IMR-90 (cell line): ENCODE measurements at regions not wholly inside any gene's neighbourhood (a gene's known extent, or its start where the extent isn't known, plus 50 kb on each side); places are given as distances from the start of the nearest gene placed in this dataset.

ENCODE experiments used
- ATAC-seq: fragments of 200-7000 bp; cut with Tn5 transposase; 2 replicates; pipeline ENCODE4 v1.9.1; 2020; ENCODE audit warnings: low read depth, mild to moderate bottlenecking, moderate library complexity
- BruUV-seq: library from RNA; stranded (reverse); fragments of 400-500 nt; replicated peaks from 2 replicates; lab custom pipeline; 2021; lab: Mats Ljungman, UMichigan
- CTCF ChIA-PET: fragments of 300-600 bp; formaldehyde crosslinking; extraction: SDS; loops from one replicate; lab custom pipeline; 2021; ENCODE audit warnings: antibody characterized with exemption; lab: Yijun Ruan, JAX
- POLR2A ChIA-PET: fragments of 300-600 bp; sonication (Branson Sonifier 250); formaldehyde crosslinking; loops from one replicate; lab custom pipeline; 2022; ENCODE audit warnings: antibody characterized with exemption; ENCODE audit not compliant: unreplicated experiment; lab: Charles Lee
- DNase-seq: peaks from one replicate; pipeline ENCODE4 v3.0.0; 2013
- H2AFZ ChIP-seq: replicated peaks from 2 replicates; pipeline ENCODE3; 2013; ENCODE audit warnings: low read length, mild to moderate bottlenecking; ENCODE audit not compliant: poor library complexity
- H2AK5ac ChIP-seq: 2 replicates; pipeline ENCODE4 v1.6.1; 2013; ENCODE audit warnings: low read depth, low read length, inconsistent platforms
- H2AK9ac ChIP-seq: replicated peaks from 2 replicates; pipeline ENCODE3; 2013; ENCODE audit warnings: mild to moderate bottlenecking, low read depth, low read length, moderate library complexity; ENCODE audit not compliant: poor library complexity
- H2BK120ac ChIP-seq: 2 replicates; pipeline ENCODE4 v1.6.1; 2013; ENCODE audit warnings: low read depth, low read length, inconsistent platforms
- H2BK15ac ChIP-seq: 3 replicates; pipeline ENCODE4 v1.6.1; 2013; ENCODE audit warnings: low read depth, low read length, inconsistent platforms
- H2BK20ac ChIP-seq: 2 replicates; pipeline ENCODE4 v1.6.1; 2013; ENCODE audit warnings: low read depth, mild to moderate bottlenecking, inconsistent platforms, low read length, moderate library complexity
- H2BK5ac ChIP-seq: 2 replicates; pipeline ENCODE4 v1.6.1; 2013; ENCODE audit warnings: mild to moderate bottlenecking, low read depth, low read length, inconsistent platforms; ENCODE audit not compliant: poor library complexity, severe bottlenecking
- H3K14ac ChIP-seq: replicated peaks from 2 replicates; pipeline ENCODE4 v1.6.1; 2013; ENCODE audit warnings: low read depth, low read length, inconsistent platforms
- H3K18ac ChIP-seq: 2 replicates; pipeline ENCODE4 v1.6.1; 2013; ENCODE audit warnings: low read depth, low read length, control low read depth
- H3K23ac ChIP-seq: 2 replicates; pipeline ENCODE4 v1.6.1; 2013; ENCODE audit warnings: low read depth, low read length, inconsistent platforms
- H3K27ac ChIP-seq: 2 replicates; pipeline ENCODE4 v1.5.1; 2013; ENCODE audit warnings: mild to moderate bottlenecking, control low read depth, low read length; ENCODE audit not compliant: insufficient read depth
- H3K27me3 ChIP-seq: 2 replicates; pipeline ENCODE4 v1.6.1; 2013; ENCODE audit warnings: low read length; ENCODE audit not compliant: control insufficient read depth, insufficient read depth
- H3K36me3 ChIP-seq: 2 replicates; pipeline ENCODE4 v1.6.1; 2013; ENCODE audit warnings: low read length, mixed read lengths; ENCODE audit not compliant: control insufficient read depth, insufficient read depth
- H3K4ac ChIP-seq: 2 replicates; pipeline ENCODE4 v1.6.1; 2013; ENCODE audit warnings: low read depth, low read length, inconsistent platforms
- H3K4me1 ChIP-seq: 2 replicates; pipeline ENCODE4 v1.6.1; 2013; ENCODE audit warnings: low read length, mixed read lengths; ENCODE audit not compliant: control insufficient read depth, insufficient read depth
- H3K4me2 ChIP-seq: 2 replicates; pipeline ENCODE4 v1.6.1; 2013; ENCODE audit warnings: low read depth, mild to moderate bottlenecking, control low read depth, low read length, moderate library complexity
- H3K4me3 ChIP-seq: 2 replicates; pipeline ENCODE4 v1.5.1; 2013; ENCODE audit warnings: low read depth, mild to moderate bottlenecking, control low read depth, low read length, moderate library complexity; ENCODE audit not compliant: insufficient read depth
- H3K56ac ChIP-seq: 2 replicates; pipeline ENCODE4 v1.6.1; 2013; ENCODE audit warnings: low read length, inconsistent platforms; ENCODE audit not compliant: insufficient read depth; ENCODE audit errors: extremely low read depth
- H3K79me1 ChIP-seq, 2 experiments: 2 replicates each; pipeline ENCODE4 v1.6.1; 2013; ENCODE audit warnings: low read length in 2 of 2, inconsistent platforms in 1 of 2, low read depth in 1 of 2
- H3K9ac ChIP-seq: 2 replicates; pipeline ENCODE4 v1.6.1; 2013; ENCODE audit warnings: low read depth, low read length, control low read depth
- H3K9me1 ChIP-seq: 2 replicates; pipeline ENCODE4 v1.6.1; 2013; ENCODE audit warnings: low read length, inconsistent platforms; ENCODE audit not compliant: insufficient read depth
- H3K9me3 ChIP-seq: 2 replicates; pipeline ENCODE4 v1.6.1; 2013; ENCODE audit warnings: low read length; ENCODE audit not compliant: control insufficient read depth, insufficient read depth
- H4K20me1 ChIP-seq: 2 replicates; pipeline ENCODE4 v1.6.1; 2013; ENCODE audit warnings: low read length, inconsistent platforms; ENCODE audit not compliant: insufficient read depth
- H4K5ac ChIP-seq: 2 replicates; pipeline ENCODE4 v1.6.1; 2013; ENCODE audit warnings: mild to moderate bottlenecking, low read depth, low read length, control low read depth
- H4K8ac ChIP-seq, 2 experiments: 2 replicates each; pipeline ENCODE4 v1.6.1; 2013; ENCODE audit warnings: low read depth in 2 of 2, low read length in 2 of 2, control low read depth in 1 of 2, inconsistent platforms in 1 of 2
- H4K91ac ChIP-seq: 2 replicates; pipeline ENCODE4 v1.6.1; 2013; ENCODE audit warnings: low read depth, low read length, inconsistent platforms; ENCODE audit not compliant: insufficient read depth
- POLR2A ChIP-seq: IDR thresholded peaks from 2 replicates; pipeline ENCODE4 v1.6.1; 2012; ENCODE audit warnings: mild to moderate bottlenecking, low read depth, low read length
- SMC3 ChIP-seq: fragments of 150-350 bp; IDR thresholded peaks from 2 replicates; pipeline ENCODE4 v1.6.1; 2016; ENCODE audit warnings: low read depth, mild to moderate bottlenecking, antibody characterized with exemption, low read length, moderate library complexity
- WGBS, 2 experiments: methylation state at CpG; one replicate each; pipeline versions ENCODE4 v1.1.5 to v1.1.7; 2013; ENCODE audit warnings: missing lambda C conversion rate in 2 of 2; ENCODE audit not compliant: insufficient read length in 1 of 2; ENCODE audit errors: extremely low coverage in 2 of 2; 5-methylcytosine and 5-hydroxymethylcytosine counted together
- dilution Hi-C: fragments of 300-500 bp; cut with HindIII; formaldehyde crosslinking; loops from one replicate; pipeline ENCODE4 v1.14.3; 2018; ENCODE audit warnings: low sequenced_read_pairs; ENCODE audit not compliant: unreplicated experiment
- in situ Hi-C: fragments of 300-500 bp; cut with MboI; formaldehyde crosslinking; loops from 3 replicates; pipeline ENCODE4 v1.14.3; 2019; ENCODE audit warnings: low sequenced_read_pairs, inconsistent platforms, mixed read lengths
- intact Hi-C: fragments of 100-400 bp; cut with micrococcal nuclease; formaldehyde crosslinking; loops from 2 replicates; pipeline ENCODE4 v1.10.0; 2022
- TF ChIP-seq, protein P1 (sequence below): fragments of 150-350 bp; IDR thresholded peaks from 2 replicates; pipeline ENCODE4 v1.6.1; 2017; ENCODE audit warnings: mild to moderate bottlenecking, antibody characterized with exemption, low read length, low read depth

DNA sequence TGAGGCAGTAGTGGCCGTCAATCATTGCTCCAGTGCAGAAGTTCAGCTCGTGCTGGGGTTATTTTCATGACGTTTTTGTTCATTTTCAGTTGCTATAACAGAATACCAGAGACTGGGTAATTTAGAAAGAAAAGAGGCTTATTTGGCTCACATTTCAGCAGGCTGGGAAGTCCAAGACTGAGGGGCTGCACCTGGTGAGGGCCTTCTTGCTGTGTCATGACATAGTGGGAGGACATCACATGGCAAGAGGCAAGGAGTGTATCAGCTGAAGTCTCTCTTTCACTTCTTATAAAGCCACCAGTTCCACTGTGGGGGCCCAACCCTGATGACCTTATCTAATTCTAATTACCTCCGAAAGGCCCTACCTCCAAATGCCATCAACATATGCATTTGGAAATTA is 58.0 kb upstream of the DPP10 start:
- DNase-seq (no peak), ATAC-seq (no peak)
- Histone ChIP-seq H3K18ac (no peak overlapping the region), H2BK5ac (no peak overlapping the region), H3K4me1 (no peaks in the 10 kb centered on the region), H4K20me1 (no peaks in the 10 kb centered on the region), H3K4ac (no peak overlapping the region), H2BK120ac (no peak overlapping the region), H3K4me2 (no peak overlapping the region), H3K27ac (no peak overlapping the region), H3K36me3 (no peaks in the 10 kb centered on the region), H2AK9ac (no peak overlapping the region), H3K9me3 (peaks cover 2% of the 10 kb centered on the region; the same call in 1 of the 2 replicates), H2BK20ac (no peak overlapping the region), H2AFZ (no peak overlapping the region), H3K79me1 (no peaks in the 10 kb centered on the region), H4K5ac (no peak overlapping the region), H3K56ac (no peak overlapping the region), H3K9ac (no peak overlapping the region), H3K9me1 (no peaks in the 10 kb centered on the region), H2BK15ac (no peak overlapping the region), H3K14ac (no peak overlapping the region), H4K8ac (no peak overlapping the region), H3K23ac (no peak overlapping the region), H3K4me3 (no peak overlapping the region), H4K91ac (no peak overlapping the region), H3K27me3 (no peaks in the 10 kb centered on the region), H2AK5ac (no peak overlapping the region)
- 0% methylated on average over 2 of the region's 4 CpGs; no CpG with 5 or more reads in 1 of the 2 experiments for WGBS, 2 experiments
- dilution Hi-C loops: no loop called here
- no TSS peak for BruUV-seq
- intact Hi-C loops: no loop called here
- in situ Hi-C loops: no loop called here
- POLR2A ChIA-PET: no interaction called here
- TF ChIP-seq, protein P1, sequence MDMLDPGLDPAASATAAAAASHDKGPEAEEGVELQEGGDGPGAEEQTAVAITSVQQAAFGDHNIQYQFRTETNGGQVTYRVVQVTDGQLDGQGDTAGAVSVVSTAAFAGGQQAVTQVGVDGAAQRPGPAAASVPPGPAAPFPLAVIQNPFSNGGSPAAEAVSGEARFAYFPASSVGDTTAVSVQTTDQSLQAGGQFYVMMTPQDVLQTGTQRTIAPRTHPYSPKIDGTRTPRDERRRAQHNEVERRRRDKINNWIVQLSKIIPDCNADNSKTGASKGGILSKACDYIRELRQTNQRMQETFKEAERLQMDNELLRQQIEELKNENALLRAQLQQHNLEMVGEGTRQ: no peak
- TF ChIP-seq POLR2A: no peak
- no peak for TF ChIP-seq SMC3
- CTCF ChIA-PET: no interaction called here
